ENCODE measurements at regions not wholly inside any gene's neighbourhood (a gene's known extent, or its start where the extent isn't known, plus 50 kb on each side); places are given as distances from the start of the nearest gene placed in this dataset.

GRCh38 chr5:62002436-62002835 lies 303.6 kb upstream of the KIF2A start:
- TF ChIP-seq CTCF (IDR thresholded peaks at IDR 0.05; ENCODE audit: control extremely low read depth in 1 of 3, insufficient read depth in 1 of 3, low read depth in 1 of 3, low read length in 3 of 3) (no peak), ATF2 (IDR thresholded peaks at IDR 0.05; ENCODE audit: low read length) (no peak), BACH1 (IDR thresholded peaks at IDR 0.05; ENCODE audit: low read length) (no peak), ATF3 (IDR thresholded peaks at IDR 0.05; ENCODE audit: insufficient read depth, low read depth, low read length) (no peak), POLR2A (IDR thresholded peaks at IDR 0.05; ENCODE audit: control extremely low read depth in 1 of 2, low read depth in 2 of 2, low read length in 2 of 2) (no peak), EP300 (IDR thresholded peaks at IDR 0.05; ENCODE audit: borderline replicate concordance in 1 of 2, low read depth in 2 of 2, low read length in 2 of 2) (no peak), SP4 (IDR thresholded peaks at IDR 0.05; ENCODE audit: low read length) (no peak), RAD21 (IDR thresholded peaks at IDR 0.05 in 1 of 2, conservative IDR thresholded peaks at IDR 0.05 in 1 of 2; ENCODE audit: low read depth in 2 of 2, low read length in 2 of 2) (no peak), TCF12 (IDR thresholded peaks at IDR 0.05; ENCODE audit: low read depth, low read length) (no peak), SIRT6 (IDR thresholded peaks at IDR 0.05; ENCODE audit: low read length) (no peak), CEBPB (IDR thresholded peaks at IDR 0.05; ENCODE audit: low read depth, low read length) (no peak)
